Left lung (tissue), 4 donors: ENCODE measurements at regions not wholly inside any gene's neighbourhood (a gene's known extent, or its start where the extent isn't known, plus 50 kb on each side); places are given as distances from the start of the nearest gene placed in this dataset.
A peak's percentile ranks its signal among the peaks of the same experiment; 100 is the strongest.

Experiments used
- ATAC-seq: fragments of 200-7000 bp; cut with Tn5 transposase; one replicate; pipeline ENCODE4 v1.9.1; 2020; ENCODE audit warnings: moderate library complexity
- DNase-seq, 4 donors: peaks; one replicate each; pipeline ENCODE4 v3.0.0-alpha.2; 2013 to 2020
- H3K27ac ChIP-seq, 2 donors: fragments of 200-600 bp; sonication (generic) in 1 of 2; one replicate each; pipeline versions ENCODE4 v1.5.0 to v1.8.0; 2020 to 2021
- H3K27me3 ChIP-seq, 2 donors: fragments of 200-600 bp; sonication (generic) in 1 of 2; one replicate each; pipeline versions ENCODE4 v1.5.0 to v1.8.0; 2020 to 2021
- H3K36me3 ChIP-seq, 2 donors: fragments of 200-600 bp; sonication (generic) in 1 of 2; one replicate each; pipeline versions ENCODE4 v1.5.0 to v1.8.0; 2020 to 2021
- H3K4me1 ChIP-seq, 2 donors: fragments of 200-600 bp; one replicate each; pipeline ENCODE4 v1.8.0; 2021
- H3K4me3 ChIP-seq, 2 donors: fragments of 200-600 bp; sonication (generic) in 1 of 2; one replicate each; pipeline versions ENCODE4 v1.5.0 to v1.8.0; 2020 to 2021; ENCODE audit warnings: mild to moderate bottlenecking in 1 of 2
- H3K9me3 ChIP-seq, 2 donors: fragments of 200-600 bp; sonication (generic) in 1 of 2; one replicate each; pipeline versions ENCODE4 v1.5.0 to v1.8.0; 2020 to 2021
- CTCF ChIP-seq, 2 donors: fragments of 200-600 bp; sonication (generic) in 1 of 2; IDR thresholded peaks; one replicate each; pipeline versions ENCODE4 v1.5.0 to v1.8.0; 2021; ENCODE audit warnings: antibody characterized with exemption in 2 of 2
- intact Hi-C, 2 donors: fragments of 100-400 bp; cut with DNase I; formaldehyde crosslinking; loops; one replicate each; pipeline versions ENCODE4 v1.11.2 to v1.14.2; 2022
- donor health status: DM: no; HTN: yes; CAD: no.
- donor health status: DM: no; HTN: no; CAD: no.

- TF ChIP-seq CTCF (IDR thresholded peaks at IDR 0.05): no peak
- Histone ChIP-seq H3K9me3 (peaks cover 0 to 4% of the 10 kb centered on the region in 2 donors), H3K36me3 (no peaks in the 10 kb centered on the region), H3K4me1 (no peaks in the 10 kb centered on the region), H3K27me3 (no peaks in the 10 kb centered on the region), H3K4me3 (no peak overlapping the region), H3K27ac (no peak overlapping the region)
- intact Hi-C loops: no loop called here
- ATAC-seq (no peak), DNase-seq (no peak)
Observed at GRCh38 chr14:36394593-36394992, 74.2 kb upstream of the MBIP start.

- no peaks in the 10 kb centered on the region for H3K9me3 ChIP-seq
- H3K36me3 ChIP-seq: no peaks in the 10 kb centered on the region
- no peak for DNase-seq
- no peak overlapping the region for H3K27ac ChIP-seq
- no peak for ATAC-seq
- H3K4me3 ChIP-seq: no peak overlapping the region
- no peaks in the 10 kb centered on the region for H3K27me3 ChIP-seq
- intact Hi-C loops: no loop called here
- no peaks in the 10 kb centered on the region for H3K4me1 ChIP-seq
- no peak for TF ChIP-seq CTCF (IDR thresholded peaks at IDR 0.05)
Observed at GRCh38 chr14:36390718-36391117, 70.3 kb upstream of the MBIP start.

- peak in 2 of 4 donors; percentile 24 to 67 for DNase-seq
- Histone ChIP-seq H3K36me3 (no peaks in the 10 kb centered on the region), H3K27me3 (no peaks in the 10 kb centered on the region), H3K4me3 (no peak overlapping the region), H3K9me3 (no peaks in the 10 kb centered on the region), H3K4me1 (peaks cover 0 to 5% of the 10 kb centered on the region in 2 donors), H3K27ac (peak overlapping the region; percentile 30 to 46)
- TF ChIP-seq CTCF (IDR thresholded peaks at IDR 0.05): no peak
- intact Hi-C loops: no loop called here
- ATAC-seq: peak; percentile 92
Observed at GRCh38 chr14:36383767-36384431, 63.5 kb upstream of the MBIP start.

- no peaks in the 10 kb centered on the region for H3K4me1 ChIP-seq
- H3K27me3 ChIP-seq: no peaks in the 10 kb centered on the region
- DNase-seq: peak; percentile 41 to 82 (median 68)
- H3K4me3 ChIP-seq: no peak overlapping the region
- no peaks in the 10 kb centered on the region for H3K9me3 ChIP-seq
- intact Hi-C loops: loop anchor here in 1 of 2 donors (10.0 kb wide), 1 partner anchor 489 kb away; no protein-coding TSS in a partner anchor
- peak; percentile 72 to 85 for TF ChIP-seq CTCF (IDR thresholded peaks at IDR 0.05)
- ATAC-seq: peak; percentile 100
- no peak overlapping the region for H3K27ac ChIP-seq
- H3K36me3 ChIP-seq: no peaks in the 10 kb centered on the region
Observed at GRCh38 chr14:36373982-36374673, 53.7 kb upstream of the MBIP start.
